Mammary epithelial cell (primary cell): ENCODE measurements at regions not wholly inside any gene's neighbourhood (a gene's known extent, or its start where the extent isn't known, plus 50 kb on each side); places are given as distances from the start of the nearest gene placed in this dataset.
"Not testable (repeated sequence)": the region's sequence is repeated elsewhere in the genome, so short reads cannot be mapped to it uniquely, and the experiment has no call there.

Source experiments
- EZH2 ChIP-seq: IDR thresholded peaks from 2 replicates; pipeline ENCODE4 v1.6.1; 2012; ENCODE audit warnings: low read length, inconsistent platforms, borderline replicate concordance
- TF ChIP-seq, protein P1 (sequence below), 2 donors: IDR thresholded peaks in 1 of 2; conservative IDR thresholded peaks in 1 of 2; 2 replicates each; pipeline ENCODE4 v1.5.1; 2011 to 2012; ENCODE audit warnings: inconsistent platforms in 2 of 2, low read length in 2 of 2, mild to moderate bottlenecking in 2 of 2, control low read depth in 1 of 2, low read depth in 1 of 2; ENCODE audit not compliant: insufficient read depth in 1 of 2; ENCODE audit errors: extremely low read depth in 1 of 2

DNA sequence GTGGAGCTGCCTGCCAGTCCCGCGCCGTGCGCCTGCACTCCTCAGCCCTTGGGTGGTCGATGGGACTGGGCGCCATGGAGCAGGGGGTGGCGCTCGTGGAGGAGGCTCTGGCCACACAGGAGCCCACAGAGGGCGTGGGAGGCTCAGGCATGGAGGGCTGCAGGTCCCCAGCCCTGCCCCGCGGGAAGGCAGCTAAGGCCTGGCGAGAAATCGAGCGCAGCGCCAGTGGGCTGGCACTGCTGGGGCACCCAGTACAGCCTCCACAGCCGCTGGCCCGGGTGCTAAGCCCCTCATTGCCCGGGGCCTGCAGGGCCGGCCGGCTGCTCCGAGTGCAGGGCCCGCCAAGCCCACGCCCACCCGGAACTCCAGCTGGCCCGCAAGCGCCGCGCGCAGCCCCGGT, 187.9 kb downstream of the BCHE start:
- TF ChIP-seq, protein P1, sequence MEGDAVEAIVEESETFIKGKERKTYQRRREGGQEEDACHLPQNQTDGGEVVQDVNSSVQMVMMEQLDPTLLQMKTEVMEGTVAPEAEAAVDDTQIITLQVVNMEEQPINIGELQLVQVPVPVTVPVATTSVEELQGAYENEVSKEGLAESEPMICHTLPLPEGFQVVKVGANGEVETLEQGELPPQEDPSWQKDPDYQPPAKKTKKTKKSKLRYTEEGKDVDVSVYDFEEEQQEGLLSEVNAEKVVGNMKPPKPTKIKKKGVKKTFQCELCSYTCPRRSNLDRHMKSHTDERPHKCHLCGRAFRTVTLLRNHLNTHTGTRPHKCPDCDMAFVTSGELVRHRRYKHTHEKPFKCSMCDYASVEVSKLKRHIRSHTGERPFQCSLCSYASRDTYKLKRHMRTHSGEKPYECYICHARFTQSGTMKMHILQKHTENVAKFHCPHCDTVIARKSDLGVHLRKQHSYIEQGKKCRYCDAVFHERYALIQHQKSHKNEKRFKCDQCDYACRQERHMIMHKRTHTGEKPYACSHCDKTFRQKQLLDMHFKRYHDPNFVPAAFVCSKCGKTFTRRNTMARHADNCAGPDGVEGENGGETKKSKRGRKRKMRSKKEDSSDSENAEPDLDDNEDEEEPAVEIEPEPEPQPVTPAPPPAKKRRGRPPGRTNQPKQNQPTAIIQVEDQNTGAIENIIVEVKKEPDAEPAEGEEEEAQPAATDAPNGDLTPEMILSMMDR (conservative IDR thresholded peaks at IDR 0.05 in 1 of 2, IDR thresholded peaks at IDR 0.05 in 1 of 2; ENCODE audit: extremely low read depth in 1 of 2, insufficient read depth in 1 of 2, low read depth in 1 of 2, low read length in 2 of 2): not testable (repeated sequence)
- TF ChIP-seq EZH2: not testable (repeated sequence)
